Loucy (cell line): ENCODE measurements at regions not wholly inside any gene's neighbourhood (a gene's known extent, or its start where the extent isn't known, plus 50 kb on each side); places are given as distances from the start of the nearest gene placed in this dataset.

Source experiments
- CTCF ChIP-seq: fragments of 200-600 bp; sonication (generic); conservative IDR thresholded peaks from 2 replicates; pipeline ENCODE4 v1.5.1; 2014; ENCODE audit warnings: mild to moderate bottlenecking, antibody characterized with exemption, low read length
- EZH2phosphoT487 ChIP-seq: fragments of 200-600 bp; IDR thresholded peaks from 2 replicates; pipeline ENCODE4 v1.6.1; 2018; ENCODE audit warnings: antibody characterized with exemption, mild to moderate bottlenecking, moderate library complexity, borderline replicate concordance

- TF ChIP-seq CTCF (no peak), EZH2phosphoT487 (no peak)
Observed at GRCh38 chr14:43232261-43232660, 1274.8 kb downstream of the FSCB start.
